Neuronal stem cell (in vitro differentiated cells): ENCODE measurements at regions not wholly inside any gene's neighbourhood (a gene's known extent, or its start where the extent isn't known, plus 50 kb on each side); places are given as distances from the start of the nearest gene placed in this dataset.
A peak's percentile ranks its signal among the peaks of the same experiment; 100 is the strongest.

Source experiments
- DNase-seq: peaks from one replicate; pipeline ENCODE4 v3.0.0-alpha.2; 2013; ENCODE audit warnings: low spot score
- H2AFZ ChIP-seq: one replicate; pipeline ENCODE4 v1.6.1; 2013; ENCODE audit warnings: mild to moderate bottlenecking, low read length, inconsistent platforms
- H2AK5ac ChIP-seq: 2 replicates; pipeline ENCODE4 v1.6.1; 2013; ENCODE audit warnings: low read depth, mild to moderate bottlenecking, inconsistent platforms, low read length, moderate library complexity, mixed read lengths
- H2BK120ac ChIP-seq: 2 replicates; pipeline ENCODE4 v1.6.1; 2013; ENCODE audit warnings: low read depth, mild to moderate bottlenecking, inconsistent platforms, low read length, moderate library complexity, mixed read lengths
- H2BK12ac ChIP-seq: one replicate; pipeline ENCODE4 v1.6.1; 2013; ENCODE audit warnings: low read length, inconsistent platforms
- H2BK15ac ChIP-seq: 2 replicates; pipeline ENCODE4 v1.6.1; 2013; ENCODE audit warnings: mild to moderate bottlenecking, low read length, inconsistent platforms, mixed read lengths
- H2BK5ac ChIP-seq: one replicate; pipeline ENCODE4 v1.6.1; 2013; ENCODE audit warnings: inconsistent platforms, mild to moderate bottlenecking, low read length, moderate library complexity
- H3K14ac ChIP-seq: one replicate; pipeline ENCODE4 v1.6.1; 2013; ENCODE audit warnings: low read length, inconsistent platforms
- H3K18ac ChIP-seq: 2 replicates; pipeline ENCODE4 v1.6.1; 2013; ENCODE audit warnings: low read length, inconsistent platforms
- H3K23ac ChIP-seq: 2 replicates; pipeline ENCODE4 v1.6.1; 2013; ENCODE audit warnings: low read depth, mild to moderate bottlenecking, mixed read lengths, low read length, inconsistent platforms; ENCODE audit not compliant: poor library complexity
- H3K27ac ChIP-seq: replicated peaks from 3 replicates; pipeline ENCODE4 v1.5.1; 2013; ENCODE audit warnings: low read length, inconsistent platforms
- H3K27me3 ChIP-seq, 3 experiments: 2 replicates each; pipeline ENCODE4 v1.6.1; 2013; ENCODE audit warnings: low read length in 3 of 3, mild to moderate bottlenecking in 2 of 3, inconsistent platforms in 1 of 3, low read depth in 1 of 3, mixed read lengths in 1 of 3, moderate library complexity in 1 of 3; ENCODE audit not compliant: control insufficient read depth in 3 of 3, insufficient read depth in 3 of 3
- H3K36me3 ChIP-seq, 2 donors: replicated peaks in 1 of 2; 2 replicates each; pipeline ENCODE4 v1.6.1; 2013; ENCODE audit warnings: low read length in 2 of 2; ENCODE audit not compliant: control insufficient read depth in 2 of 2, insufficient read depth in 2 of 2
- H3K4ac ChIP-seq: 2 replicates; pipeline ENCODE4 v1.6.1; 2013; ENCODE audit warnings: inconsistent platforms, mild to moderate bottlenecking, low read length, moderate library complexity
- H3K4me1 ChIP-seq, 2 donors: 1 replicate in 1 of 2; 2 replicates in 1 of 2; pipeline ENCODE4 v1.6.1; 2013; ENCODE audit warnings: low read length in 2 of 2, low read depth in 1 of 2; ENCODE audit not compliant: control insufficient read depth in 2 of 2, insufficient read depth in 1 of 2
- H3K4me2 ChIP-seq: one replicate; pipeline ENCODE4 v1.6.1; 2013; ENCODE audit warnings: mild to moderate bottlenecking, low read length, inconsistent platforms; ENCODE audit not compliant: insufficient read depth, poor library complexity, severe bottlenecking
- H3K4me3 ChIP-seq, 2 donors: 2 replicates each; pipeline ENCODE4 v1.5.1; 2013; ENCODE audit warnings: low read length in 2 of 2, mild to moderate bottlenecking in 2 of 2, inconsistent platforms in 1 of 2, moderate library complexity in 1 of 2
- H3K79me1 ChIP-seq: one replicate; pipeline ENCODE4 v1.6.1; 2013; ENCODE audit warnings: low read depth, mild to moderate bottlenecking, inconsistent platforms, low read length, moderate library complexity
- H3K9ac ChIP-seq: one replicate; pipeline ENCODE4 v1.6.1; 2013; ENCODE audit warnings: mild to moderate bottlenecking, low read depth, low read length, inconsistent platforms; ENCODE audit not compliant: poor library complexity
- H3K9me3 ChIP-seq, 2 donors: replicated peaks in 1 of 2; 2 replicates each; pipeline versions ENCODE3 to v1.6.1; 2013; ENCODE audit warnings: low read length in 2 of 2, mild to moderate bottlenecking in 2 of 2, inconsistent platforms in 1 of 2, low read depth in 1 of 2, mixed read lengths in 1 of 2, moderate library complexity in 1 of 2; ENCODE audit not compliant: control insufficient read depth in 2 of 2, insufficient read depth in 1 of 2
- H4K8ac ChIP-seq: one replicate; pipeline ENCODE4 v1.6.1; 2013; ENCODE audit warnings: low read depth, mild to moderate bottlenecking, inconsistent platforms, low read length, moderate library complexity
- H4K91ac ChIP-seq: one replicate; pipeline ENCODE4 v1.6.1; 2013; ENCODE audit warnings: low read length, low read depth, mild to moderate bottlenecking, inconsistent platforms; ENCODE audit not compliant: poor library complexity
- WGBS, 2 donors: extraction: QIAGEN DNeasy Blood & Tissue Kit; methylation state at CpG; one replicate each; pipeline ENCODE4 v1.1.7; 2013; ENCODE audit warnings: missing lambda C conversion rate in 2 of 2, mixed read lengths in 1 of 2; ENCODE audit not compliant: insufficient read length in 2 of 2, insufficient replicate concordance in 1 of 2; ENCODE audit errors: extremely low coverage in 2 of 2; 5-methylcytosine and 5-hydroxymethylcytosine counted together

DNA sequence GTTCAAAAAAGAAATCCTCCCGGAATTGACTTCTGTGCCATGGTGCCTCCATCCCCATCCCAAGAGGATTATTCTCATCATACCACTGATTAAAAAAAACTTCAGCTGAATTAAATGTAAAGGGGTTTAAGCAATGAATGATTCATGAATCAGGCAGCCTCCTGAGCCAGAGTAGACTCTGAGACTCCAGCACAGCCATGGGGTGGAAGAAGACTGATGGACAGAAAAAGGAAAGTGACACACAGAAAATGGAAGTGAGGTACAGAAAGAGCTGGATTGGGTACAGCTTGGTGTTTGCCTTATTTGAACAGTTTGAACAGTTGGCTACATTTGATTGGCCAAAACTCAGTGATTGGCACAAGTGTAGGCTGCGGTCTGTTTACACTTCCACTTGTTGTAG, 224.8 kb upstream of the ATP10A start:
- peaks cover 0 to 11% of the 10 kb centered on the region in 2 donors for H3K4me1 ChIP-seq
- H2AFZ ChIP-seq, result no peak overlapping the region
- H4K91ac ChIP-seq, result no peak overlapping the region
- no peak overlapping the region for H3K18ac ChIP-seq
- no peak overlapping the region for H3K27ac ChIP-seq
- H3K14ac ChIP-seq, result no peak overlapping the region
- H3K4me2 ChIP-seq, result no peak overlapping the region
- no peak overlapping the region for H2BK15ac ChIP-seq
- no peak overlapping the region for H2AK5ac ChIP-seq
- H3K9me3 ChIP-seq, result no peaks in the 10 kb centered on the region
- no peaks in the 10 kb centered on the region for H3K36me3 ChIP-seq
- no peak overlapping the region for H3K4me3 ChIP-seq
- DNase-seq, result no peak
- H2BK5ac ChIP-seq, result no peak overlapping the region
- no CpG with 5 or more reads among the region's 2 CpGs for WGBS, 2 donors
- H3K4ac ChIP-seq, result no peak overlapping the region
- H2BK12ac ChIP-seq, result no peak overlapping the region
- no peak overlapping the region for H4K8ac ChIP-seq
- no peaks in the 10 kb centered on the region for H3K27me3 ChIP-seq
- H3K23ac ChIP-seq, result no peak overlapping the region
- no peak overlapping the region for H2BK120ac ChIP-seq
- H3K9ac ChIP-seq, result no peak overlapping the region
- no peaks in the 10 kb centered on the region for H3K79me1 ChIP-seq

DNA sequence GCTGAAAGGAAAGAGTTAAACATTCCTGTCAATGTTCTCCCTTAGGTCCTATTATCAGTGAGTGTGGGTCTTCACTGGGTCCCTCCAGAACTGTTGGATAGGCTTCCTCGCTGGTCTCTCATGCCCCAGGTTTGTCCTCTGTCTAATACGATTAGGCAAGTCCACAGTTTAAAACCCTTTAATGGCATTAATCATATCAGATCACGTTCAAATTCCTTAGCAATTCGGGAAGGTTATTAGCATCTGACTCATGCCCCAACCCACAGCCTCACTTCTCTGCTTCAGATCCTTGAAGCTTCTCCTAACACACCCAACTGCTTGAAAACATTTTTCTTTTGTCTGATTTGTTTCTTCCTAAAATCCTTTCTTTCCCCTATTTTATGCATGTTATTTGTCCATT, 224.3 kb upstream of the ATP10A start:
- no peak overlapping the region for H2BK5ac ChIP-seq
- no peak overlapping the region for H3K4me2 ChIP-seq
- no peak overlapping the region for H2AK5ac ChIP-seq
- H3K9ac ChIP-seq, result no peak overlapping the region
- no peaks in the 10 kb centered on the region for H3K27me3 ChIP-seq
- no CpG with 5 or more reads among the region's 4 CpGs for WGBS, 2 donors
- no peak for DNase-seq
- no peaks in the 10 kb centered on the region for H3K36me3 ChIP-seq
- H2BK12ac ChIP-seq, result no peak overlapping the region
- H3K14ac ChIP-seq, result no peak overlapping the region
- H2BK15ac ChIP-seq, result no peak overlapping the region
- no peak overlapping the region for H3K23ac ChIP-seq
- H3K4ac ChIP-seq, result no peak overlapping the region
- no peak overlapping the region for H3K4me3 ChIP-seq
- no peaks in the 10 kb centered on the region for H3K9me3 ChIP-seq
- no peak overlapping the region for H2AFZ ChIP-seq
- H3K79me1 ChIP-seq, result no peaks in the 10 kb centered on the region
- H3K27ac ChIP-seq, result no peak overlapping the region
- no peak overlapping the region for H4K91ac ChIP-seq
- no peak overlapping the region for H2BK120ac ChIP-seq
- no peak overlapping the region for H3K18ac ChIP-seq
- H4K8ac ChIP-seq, result no peak overlapping the region
- peaks cover 0 to 14% of the 10 kb centered on the region in 2 donors for H3K4me1 ChIP-seq

GRCh38 chr15:26084771-26085170, 221.6 kb upstream of the ATP10A start:
- Histone ChIP-seq H3K4me3 (no peak overlapping the region), H3K4me2 (no peak overlapping the region), H3K36me3 (no peaks in the 10 kb centered on the region), H4K91ac (no peak overlapping the region), H3K4me1 (peaks cover 0 to 14% of the 10 kb centered on the region in 2 donors), H3K9ac (no peak overlapping the region), H2AK5ac (no peak overlapping the region), H3K79me1 (no peaks in the 10 kb centered on the region), H2BK15ac (peak overlapping the region; percentile 3), H4K8ac (no peak overlapping the region), H3K27me3 (no peaks in the 10 kb centered on the region), H2BK5ac (no peak overlapping the region), H3K9me3 (no peaks in the 10 kb centered on the region), H3K14ac (no peak overlapping the region), H3K18ac (no peak overlapping the region), H2BK120ac (no peak overlapping the region), H3K23ac (no peak overlapping the region), H2AFZ (no peak overlapping the region), H2BK12ac (peak overlapping the region; percentile 33), H3K4ac (no peak overlapping the region), H3K27ac (peak overlapping the region; percentile 1)
- WGBS, 2 donors, result no CpG with 5 or more reads among the region's 8 CpGs
- no peak for DNase-seq

DNA sequence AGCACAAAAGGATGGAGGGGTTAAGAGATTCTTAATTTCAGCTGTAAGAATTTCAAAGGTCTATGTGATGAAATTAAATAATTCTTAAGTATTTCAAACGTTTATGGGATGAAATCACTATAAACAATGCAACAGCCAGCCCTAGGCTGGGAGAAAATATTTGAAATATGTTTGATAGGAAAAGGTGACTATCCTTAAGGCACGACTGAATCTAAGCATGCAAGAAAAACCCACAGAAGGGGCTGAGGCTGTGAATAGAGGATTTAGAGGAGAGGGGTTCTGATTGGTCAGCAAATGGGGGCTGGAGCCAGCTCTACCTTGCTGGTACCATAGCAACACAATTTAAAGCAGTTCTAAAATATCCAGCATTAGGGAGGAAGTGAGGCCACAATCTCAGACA, 220.8 kb upstream of the ATP10A start:
- Histone ChIP-seq H3K27me3 (no peaks in the 10 kb centered on the region), H3K27ac (no peak overlapping the region), H3K79me1 (no peaks in the 10 kb centered on the region), H3K9me3 (no peaks in the 10 kb centered on the region), H3K18ac (no peak overlapping the region), H3K4ac (no peak overlapping the region), H4K91ac (no peak overlapping the region), H4K8ac (no peak overlapping the region), H3K4me1 (peaks cover 0 to 14% of the 10 kb centered on the region in 2 donors), H2AK5ac (no peak overlapping the region), H2BK15ac (no peak overlapping the region), H2BK120ac (no peak overlapping the region), H3K9ac (no peak overlapping the region), H3K4me3 (no peak overlapping the region), H2BK5ac (no peak overlapping the region), H3K23ac (no peak overlapping the region), H3K36me3 (no peaks in the 10 kb centered on the region), H2AFZ (no peak overlapping the region), H2BK12ac (no peak overlapping the region), H3K4me2 (no peak overlapping the region), H3K14ac (no peak overlapping the region)
- no peak for DNase-seq
- WGBS, 2 donors, result no CpG with 5 or more reads among the region's 2 CpGs
